ENCODE measurements at regions not wholly inside any gene's neighbourhood (a gene's known extent, or its start where the extent isn't known, plus 50 kb on each side); places are given as distances from the start of the nearest gene placed in this dataset.

DNA sequence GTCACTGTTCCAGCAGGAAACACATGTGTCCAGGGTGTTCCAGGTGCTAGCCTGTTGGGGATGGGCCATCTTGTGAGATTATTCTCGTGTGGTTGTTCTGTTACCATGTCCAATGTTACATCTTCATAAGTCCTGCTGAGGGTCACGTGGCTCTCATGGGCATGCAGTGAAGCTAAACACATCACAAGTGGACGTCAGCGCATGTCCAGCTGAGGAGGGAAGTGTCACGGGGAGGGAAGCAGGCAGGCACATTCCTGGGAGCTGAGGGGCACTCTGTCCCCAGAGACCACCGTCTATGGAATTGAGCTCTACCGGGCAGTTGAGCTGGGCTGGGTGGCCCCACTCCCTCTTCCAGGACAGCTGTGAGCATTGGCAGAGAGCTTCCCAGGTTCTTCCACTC, 155.3 kb upstream of the TWIST2 start:
- Histone ChIP-seq H3K9me3 (no peaks in the 10 kb centered on the region), H3K4me3 (no peak overlapping the region), H3K36me3 (no peaks in the 10 kb centered on the region), H3K4me1 (peaks cover 0 to 8% (median 0%) of the 10 kb centered on the region in 4 donors), H3K27ac (no peak overlapping the region), H3K27me3 (no peaks in the 10 kb centered on the region)
- in situ Hi-C loops (cut with MboI; ENCODE audit: low pct_ligation_motif_present in 1 of 4, low pct_unique_long_range_greater_than_20kb in 1 of 4, low sequenced_read_pairs in 3 of 4), result no loop called here
- no peak for DNase-seq
- intact Hi-C loops (cut with DNase I; ENCODE audit: low total_unique reads), result no loop called here
- no peak for TF ChIP-seq POLR2AphosphoS5 (IDR thresholded peaks at IDR 0.05)
- TF ChIP-seq, protein P1, sequence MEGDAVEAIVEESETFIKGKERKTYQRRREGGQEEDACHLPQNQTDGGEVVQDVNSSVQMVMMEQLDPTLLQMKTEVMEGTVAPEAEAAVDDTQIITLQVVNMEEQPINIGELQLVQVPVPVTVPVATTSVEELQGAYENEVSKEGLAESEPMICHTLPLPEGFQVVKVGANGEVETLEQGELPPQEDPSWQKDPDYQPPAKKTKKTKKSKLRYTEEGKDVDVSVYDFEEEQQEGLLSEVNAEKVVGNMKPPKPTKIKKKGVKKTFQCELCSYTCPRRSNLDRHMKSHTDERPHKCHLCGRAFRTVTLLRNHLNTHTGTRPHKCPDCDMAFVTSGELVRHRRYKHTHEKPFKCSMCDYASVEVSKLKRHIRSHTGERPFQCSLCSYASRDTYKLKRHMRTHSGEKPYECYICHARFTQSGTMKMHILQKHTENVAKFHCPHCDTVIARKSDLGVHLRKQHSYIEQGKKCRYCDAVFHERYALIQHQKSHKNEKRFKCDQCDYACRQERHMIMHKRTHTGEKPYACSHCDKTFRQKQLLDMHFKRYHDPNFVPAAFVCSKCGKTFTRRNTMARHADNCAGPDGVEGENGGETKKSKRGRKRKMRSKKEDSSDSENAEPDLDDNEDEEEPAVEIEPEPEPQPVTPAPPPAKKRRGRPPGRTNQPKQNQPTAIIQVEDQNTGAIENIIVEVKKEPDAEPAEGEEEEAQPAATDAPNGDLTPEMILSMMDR (IDR thresholded peaks at IDR 0.05), result no peak
- TF ChIP-seq POLR2A (IDR thresholded peaks at IDR 0.05), result no peak
- no peak for TF ChIP-seq EP300 (IDR thresholded peaks at IDR 0.05; ENCODE audit: low read depth)
- WGBS, 2 donors (ENCODE audit: low coverage in 1 of 2), result 84% methylated on average over 7 of the region's 7 CpGs; no CpG with 5 or more reads in 1 of the 2 donors

- Histone ChIP-seq H3K27me3 (no peaks in the 10 kb centered on the region), H3K4me3 (no peak overlapping the region), H3K4me1 (peaks cover 0 to 8% (median 0%) of the 10 kb centered on the region in 4 donors), H3K27ac (no peak overlapping the region), H3K36me3 (no peaks in the 10 kb centered on the region), H3K9me3 (no peaks in the 10 kb centered on the region)
- WGBS, 2 donors (ENCODE audit: low coverage in 1 of 2), result 62 to 87% methylated on average over 2 to 13 of the region's 13 CpGs
- in situ Hi-C loops (cut with MboI; ENCODE audit: low pct_ligation_motif_present in 1 of 4, low pct_unique_long_range_greater_than_20kb in 1 of 4, low sequenced_read_pairs in 3 of 4), result no loop called here
- no peak for DNase-seq
- intact Hi-C loops (cut with DNase I; ENCODE audit: low total_unique reads), result no loop called here
- TF ChIP-seq POLR2AphosphoS5 (IDR thresholded peaks at IDR 0.05) (no peak), POLR2A (IDR thresholded peaks at IDR 0.05) (no peak), EP300 (IDR thresholded peaks at IDR 0.05; ENCODE audit: low read depth) (no peak)
- TF ChIP-seq, protein P1 (IDR thresholded peaks at IDR 0.05), result no peak
These were observed 154.4 kb upstream of the TWIST2 start for GRCh38 chr2:238693337-238694093.

DNA sequence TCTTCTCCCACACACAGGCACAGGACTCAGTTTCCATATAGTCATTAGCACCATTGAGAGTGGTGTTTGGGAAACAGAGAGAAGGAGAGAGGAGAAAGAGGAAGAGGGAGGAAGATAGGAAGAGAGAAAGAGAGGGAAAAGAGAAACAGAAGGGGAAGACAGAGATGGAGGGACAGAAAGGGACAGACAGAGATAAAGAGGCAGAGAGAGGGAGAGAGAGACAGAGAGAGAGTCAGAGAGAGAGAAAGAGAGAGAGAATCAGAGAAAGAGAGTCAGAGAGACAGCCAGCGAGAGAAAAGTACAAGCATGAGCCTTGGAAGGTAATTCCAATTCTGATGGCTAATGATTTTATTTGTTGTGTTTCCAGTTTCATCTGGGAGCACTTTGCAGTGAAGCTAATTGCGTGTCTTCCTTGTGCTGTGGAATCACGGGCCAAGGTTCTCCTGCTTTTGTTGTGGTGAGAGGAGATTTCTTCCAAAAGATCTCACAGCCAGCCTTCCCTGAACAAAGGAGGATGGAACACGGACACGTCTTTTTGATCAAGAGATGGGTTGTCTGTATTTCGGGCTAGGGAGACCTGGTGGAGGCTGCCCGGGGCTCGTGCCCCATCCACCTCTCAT, 153.6 kb upstream of the TWIST2 start:
- WGBS, 2 donors (ENCODE audit: low coverage in 1 of 2), result 67 to 82% methylated on average over 1 to 8 of the region's 8 CpGs
- TF ChIP-seq EP300 (IDR thresholded peaks at IDR 0.05; ENCODE audit: low read depth), result no peak
- TF ChIP-seq, protein P1 (IDR thresholded peaks at IDR 0.05), result no peak
- TF ChIP-seq POLR2AphosphoS5 (IDR thresholded peaks at IDR 0.05), result no peak
- TF ChIP-seq POLR2A (IDR thresholded peaks at IDR 0.05), result no peak
- Histone ChIP-seq H3K4me1 (peaks cover 0 to 8% (median 0%) of the 10 kb centered on the region in 4 donors), H3K4me3 (no peak overlapping the region), H3K36me3 (no peaks in the 10 kb centered on the region), H3K27me3 (no peaks in the 10 kb centered on the region), H3K27ac (no peak overlapping the region), H3K9me3 (no peaks in the 10 kb centered on the region)
- intact Hi-C loops (cut with DNase I; ENCODE audit: low total_unique reads) (no loop called here), in situ Hi-C loops (cut with MboI; ENCODE audit: low pct_ligation_motif_present in 1 of 4, low pct_unique_long_range_greater_than_20kb in 1 of 4, low sequenced_read_pairs in 3 of 4) (no loop called here)
- no peak for DNase-seq

DNA sequence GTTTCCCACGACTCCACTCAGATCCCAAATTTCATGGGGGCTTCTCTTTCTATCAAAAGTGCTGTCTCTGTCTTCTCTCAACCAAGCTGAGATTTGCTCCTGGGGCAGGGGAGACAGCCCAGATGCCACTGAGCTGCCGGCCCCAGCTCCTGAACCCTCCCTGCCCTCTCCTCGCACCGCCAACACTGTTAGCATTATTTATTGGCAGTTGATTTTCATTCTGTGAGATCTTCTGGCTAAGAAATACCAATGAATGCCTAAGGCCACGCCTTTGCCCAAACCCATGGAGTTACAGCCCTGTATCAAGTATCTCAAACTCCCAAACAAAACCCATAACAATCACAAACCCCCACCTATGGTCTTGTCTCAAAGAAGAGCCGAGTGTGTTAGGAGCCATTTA, 153.0 kb upstream of the TWIST2 start:
- Histone ChIP-seq H3K4me1 (peaks cover 0 to 8% (median 0%) of the 10 kb centered on the region in 4 donors), H3K9me3 (no peaks in the 10 kb centered on the region), H3K27me3 (no peaks in the 10 kb centered on the region), H3K36me3 (no peaks in the 10 kb centered on the region), H3K27ac (peak overlapping the region in 1 of 4 donors; percentile 31), H3K4me3 (no peak overlapping the region)
- intact Hi-C loops (cut with DNase I; ENCODE audit: low total_unique reads) (no loop called here), in situ Hi-C loops (cut with MboI; ENCODE audit: low pct_ligation_motif_present in 1 of 4, low pct_unique_long_range_greater_than_20kb in 1 of 4, low sequenced_read_pairs in 3 of 4) (no loop called here)
- 70 to 75% methylated on average over 5 to 6 of the region's 6 CpGs for WGBS, 2 donors (ENCODE audit: low coverage in 1 of 2)
- TF ChIP-seq EP300 (IDR thresholded peaks at IDR 0.05; ENCODE audit: low read depth), result no peak
- TF ChIP-seq, protein P1 (IDR thresholded peaks at IDR 0.05), result no peak
- no peak for TF ChIP-seq POLR2AphosphoS5 (IDR thresholded peaks at IDR 0.05)
- no peak for TF ChIP-seq POLR2A (IDR thresholded peaks at IDR 0.05)
- DNase-seq, result no peak

All from transverse colon (tissue), 4 donors.